ENCODE measurements at regions not wholly inside any gene's neighbourhood (a gene's known extent, or its start where the extent isn't known, plus 50 kb on each side); places are given as distances from the start of the nearest gene placed in this dataset.

- no peak for TF ChIP-seq CTCF (IDR thresholded peaks at IDR 0.05; ENCODE audit: poor library complexity, severe bottlenecking)
- ATAC-seq (ENCODE audit: low read depth) (no peak), DNase-seq (ENCODE audit: low spot score) (no peak)
- H3K27ac ChIP-seq (ENCODE audit: poor library complexity, severe bottlenecking): no peak overlapping the region
- no peaks in the 10 kb centered on the region for H3K36me3 ChIP-seq (ENCODE audit: low read depth)
- no peaks in the 10 kb centered on the region for H3K27me3 ChIP-seq (ENCODE audit: insufficient read depth, poor library complexity, severe bottlenecking)
- no peaks in the 10 kb centered on the region for H3K9me3 ChIP-seq (ENCODE audit: severe bottlenecking)
- peaks cover 3% of the 10 kb centered on the region for H3K4me1 ChIP-seq (ENCODE audit: insufficient read depth, poor library complexity, severe bottlenecking)
- H3K4me3 ChIP-seq (ENCODE audit: severe bottlenecking): no peak overlapping the region
These were observed 751.0 kb upstream of the TMEM132C start for GRCh38 chr12:127515941-127516340.

GRCh38 chr12:127516467-127516866 is 750.5 kb upstream of the TMEM132C start:
- ATAC-seq (ENCODE audit: low read depth) (peak; percentile 57; the same call in 2 of the 3 replicates), DNase-seq (ENCODE audit: low spot score) (no peak)
- H3K4me1 ChIP-seq (ENCODE audit: insufficient read depth, poor library complexity, severe bottlenecking): no peaks in the 10 kb centered on the region
- no peaks in the 10 kb centered on the region for H3K9me3 ChIP-seq (ENCODE audit: severe bottlenecking)
- no peaks in the 10 kb centered on the region for H3K36me3 ChIP-seq (ENCODE audit: low read depth)
- no peak overlapping the region for H3K4me3 ChIP-seq (ENCODE audit: severe bottlenecking)
- no peak for TF ChIP-seq CTCF (IDR thresholded peaks at IDR 0.05; ENCODE audit: poor library complexity, severe bottlenecking)
- H3K27me3 ChIP-seq (ENCODE audit: insufficient read depth, poor library complexity, severe bottlenecking): no peaks in the 10 kb centered on the region
- H3K27ac ChIP-seq (ENCODE audit: poor library complexity, severe bottlenecking): no peak overlapping the region

GRCh38 chr12:127519779-127520178 is 747.2 kb upstream of the TMEM132C start:
- Histone ChIP-seq H3K4me1 (ENCODE audit: insufficient read depth, poor library complexity, severe bottlenecking) (no peaks in the 10 kb centered on the region), H3K27me3 (ENCODE audit: insufficient read depth, poor library complexity, severe bottlenecking) (no peaks in the 10 kb centered on the region), H3K36me3 (ENCODE audit: low read depth) (no peaks in the 10 kb centered on the region), H3K4me3 (ENCODE audit: severe bottlenecking) (no peak overlapping the region), H3K9me3 (ENCODE audit: severe bottlenecking) (no peaks in the 10 kb centered on the region), H3K27ac (ENCODE audit: poor library complexity, severe bottlenecking) (no peak overlapping the region)
- no peak for DNase-seq (ENCODE audit: low spot score)
- ATAC-seq (ENCODE audit: low read depth): no peak
- TF ChIP-seq CTCF (IDR thresholded peaks at IDR 0.05; ENCODE audit: poor library complexity, severe bottlenecking): no peak

GRCh38 chr12:127526925-127527324 is 740.0 kb upstream of the TMEM132C start:
- H3K27ac ChIP-seq (ENCODE audit: poor library complexity, severe bottlenecking): no peak overlapping the region
- H3K36me3 ChIP-seq (ENCODE audit: low read depth): no peaks in the 10 kb centered on the region
- DNase-seq (ENCODE audit: low spot score): no peak
- no peak for ATAC-seq (ENCODE audit: low read depth)
- no peaks in the 10 kb centered on the region for H3K9me3 ChIP-seq (ENCODE audit: severe bottlenecking)
- H3K4me3 ChIP-seq (ENCODE audit: severe bottlenecking): no peak overlapping the region
- H3K27me3 ChIP-seq (ENCODE audit: insufficient read depth, poor library complexity, severe bottlenecking): no peaks in the 10 kb centered on the region
- H3K4me1 ChIP-seq (ENCODE audit: insufficient read depth, poor library complexity, severe bottlenecking): no peaks in the 10 kb centered on the region
- no peak for TF ChIP-seq CTCF (IDR thresholded peaks at IDR 0.05; ENCODE audit: poor library complexity, severe bottlenecking)

GRCh38 chr12:127528551-127528950 is 738.4 kb upstream of the TMEM132C start:
- H3K4me1 ChIP-seq (ENCODE audit: insufficient read depth, poor library complexity, severe bottlenecking): no peaks in the 10 kb centered on the region
- H3K27ac ChIP-seq (ENCODE audit: poor library complexity, severe bottlenecking): no peak overlapping the region
- H3K36me3 ChIP-seq (ENCODE audit: low read depth): no peaks in the 10 kb centered on the region
- H3K4me3 ChIP-seq (ENCODE audit: severe bottlenecking): no peak overlapping the region
- H3K27me3 ChIP-seq (ENCODE audit: insufficient read depth, poor library complexity, severe bottlenecking): no peaks in the 10 kb centered on the region
- no peak for DNase-seq (ENCODE audit: low spot score)
- TF ChIP-seq CTCF (IDR thresholded peaks at IDR 0.05; ENCODE audit: poor library complexity, severe bottlenecking): no peak
- ATAC-seq (ENCODE audit: low read depth): no peak
- no peaks in the 10 kb centered on the region for H3K9me3 ChIP-seq (ENCODE audit: severe bottlenecking)
